Hepatocyte (in vitro differentiated cells): ENCODE measurements at regions not wholly inside any gene's neighbourhood (a gene's known extent, or its start where the extent isn't known, plus 50 kb on each side); places are given as distances from the start of the nearest gene placed in this dataset.

Experiments used
- DNase-seq: peaks from one replicate; pipeline ENCODE4 v3.0.0-alpha.2; 2016; ENCODE audit warnings: low spot score
- H2AFZ ChIP-seq: fragments of 200-600 bp; sonication (generic); 2 replicates; pipeline ENCODE4 v1.6.0; 2016; ENCODE audit warnings: antibody characterized with exemption, mild to moderate bottlenecking
- H3K27ac ChIP-seq: fragments of 200-600 bp; sonication (generic); 2 replicates; pipeline ENCODE4 v1.5.1; 2016; ENCODE audit warnings: mild to moderate bottlenecking
- H3K27me3 ChIP-seq: fragments of 200-600 bp; sonication (generic); 2 replicates; pipeline ENCODE4 v1.6.1; 2016
- H3K36me3 ChIP-seq: fragments of 200-600 bp; sonication (generic); replicated peaks from 2 replicates; pipeline ENCODE4 v1.5.1; 2016; ENCODE audit warnings: low read depth; ENCODE audit not compliant: insufficient read depth
- H3K4me1 ChIP-seq: fragments of 200-600 bp; sonication (generic); 2 replicates; pipeline ENCODE4 v1.5.1; 2016; ENCODE audit warnings: mild to moderate bottlenecking, moderate library complexity; ENCODE audit not compliant: insufficient read depth
- H3K4me2 ChIP-seq: fragments of 200-600 bp; sonication (generic); 2 replicates; pipeline ENCODE4 v1.6.0; 2016
- H3K4me3 ChIP-seq: fragments of 200-600 bp; sonication (generic); 2 replicates; pipeline ENCODE4 v1.5.1; 2016; ENCODE audit warnings: mild to moderate bottlenecking
- H3K79me2 ChIP-seq: fragments of 200-600 bp; sonication (generic); 2 replicates; pipeline ENCODE4 v1.6.0; 2017; ENCODE audit warnings: mild to moderate bottlenecking
- H3K9me2 ChIP-seq: fragments of 200-600 bp; sonication (generic); replicated peaks from 2 replicates; pipeline ENCODE4 v1.6.0; 2017; ENCODE audit warnings: mild to moderate bottlenecking; ENCODE audit not compliant: insufficient read depth
- H3K9me3 ChIP-seq: fragments of 200-600 bp; sonication (generic); 2 replicates; pipeline ENCODE4 v1.5.1; 2016; ENCODE audit warnings: low read depth, mild to moderate bottlenecking
- H4K20me1 ChIP-seq: fragments of 200-600 bp; sonication (generic); 2 replicates; pipeline ENCODE4 v1.6.0; 2016; ENCODE audit warnings: mild to moderate bottlenecking; ENCODE audit not compliant: insufficient read depth, poor library complexity, severe bottlenecking
- EZH2 ChIP-seq: fragments of 200-600 bp; sonication (generic); IDR thresholded peaks from 2 replicates; pipeline ENCODE4 v1.6.1; 2016; ENCODE audit warnings: antibody characterized with exemption, mild to moderate bottlenecking, borderline replicate concordance
- EZH2phosphoT487 ChIP-seq: fragments of 200-600 bp; sonication (generic); IDR thresholded peaks from one replicate; pipeline ENCODE4 v1.6.1; 2018; ENCODE audit warnings: antibody characterized with exemption, mild to moderate bottlenecking, low read depth, moderate library complexity; ENCODE audit not compliant: unreplicated experiment, severe bottlenecking
- WGBS: methylation state at CpG from one replicate; pipeline ENCODE4 v1.1.6; 2016; ENCODE audit warnings: low lambda C conversion rate; ENCODE audit errors: missing lambda C conversion rate; 5-methylcytosine and 5-hydroxymethylcytosine counted together
- TF ChIP-seq, protein P1 (sequence below): fragments of 200-600 bp; sonication (generic); IDR thresholded peaks from 2 replicates; pipeline ENCODE4 v1.5.1; 2016; ENCODE audit warnings: antibody characterized with exemption, mild to moderate bottlenecking; ENCODE audit not compliant: poor library complexity

DNA sequence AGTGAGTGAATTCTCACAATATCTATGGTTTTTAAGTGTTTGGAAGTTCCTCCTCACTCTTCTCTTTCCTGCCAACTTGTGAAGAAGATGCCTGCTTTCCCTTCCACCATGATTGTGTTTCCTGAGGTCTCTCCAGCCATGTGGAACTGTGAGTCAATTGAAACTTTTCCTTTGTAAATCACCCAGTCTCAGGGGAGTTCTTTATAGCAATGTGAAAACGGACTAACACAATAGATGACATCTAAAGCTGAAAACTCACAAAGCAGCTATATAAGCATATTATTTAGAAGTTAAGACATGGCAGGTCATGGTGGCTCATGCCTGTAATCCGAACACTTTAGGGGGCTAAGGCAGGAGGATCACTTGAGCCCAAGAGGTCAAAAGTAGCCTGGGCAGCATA, 130.2 kb downstream of the ARRDC3 start:
- no peak for TF ChIP-seq EZH2
- no peak for TF ChIP-seq EZH2phosphoT487
- TF ChIP-seq, protein P1, sequence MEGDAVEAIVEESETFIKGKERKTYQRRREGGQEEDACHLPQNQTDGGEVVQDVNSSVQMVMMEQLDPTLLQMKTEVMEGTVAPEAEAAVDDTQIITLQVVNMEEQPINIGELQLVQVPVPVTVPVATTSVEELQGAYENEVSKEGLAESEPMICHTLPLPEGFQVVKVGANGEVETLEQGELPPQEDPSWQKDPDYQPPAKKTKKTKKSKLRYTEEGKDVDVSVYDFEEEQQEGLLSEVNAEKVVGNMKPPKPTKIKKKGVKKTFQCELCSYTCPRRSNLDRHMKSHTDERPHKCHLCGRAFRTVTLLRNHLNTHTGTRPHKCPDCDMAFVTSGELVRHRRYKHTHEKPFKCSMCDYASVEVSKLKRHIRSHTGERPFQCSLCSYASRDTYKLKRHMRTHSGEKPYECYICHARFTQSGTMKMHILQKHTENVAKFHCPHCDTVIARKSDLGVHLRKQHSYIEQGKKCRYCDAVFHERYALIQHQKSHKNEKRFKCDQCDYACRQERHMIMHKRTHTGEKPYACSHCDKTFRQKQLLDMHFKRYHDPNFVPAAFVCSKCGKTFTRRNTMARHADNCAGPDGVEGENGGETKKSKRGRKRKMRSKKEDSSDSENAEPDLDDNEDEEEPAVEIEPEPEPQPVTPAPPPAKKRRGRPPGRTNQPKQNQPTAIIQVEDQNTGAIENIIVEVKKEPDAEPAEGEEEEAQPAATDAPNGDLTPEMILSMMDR: no peak
- no peaks in the 10 kb centered on the region for H3K9me2 ChIP-seq
- no peak overlapping the region for H3K4me2 ChIP-seq
- no peaks in the 10 kb centered on the region for H3K79me2 ChIP-seq
- no peak for DNase-seq
- no peaks in the 10 kb centered on the region for H3K27me3 ChIP-seq
- H3K4me1 ChIP-seq: no peaks in the 10 kb centered on the region
- no peaks in the 10 kb centered on the region for H4K20me1 ChIP-seq
- no peak overlapping the region for H2AFZ ChIP-seq
- H3K9me3 ChIP-seq: no peaks in the 10 kb centered on the region
- 90% methylated on average over 2 of the region's 2 CpGs for WGBS
- no peaks in the 10 kb centered on the region for H3K36me3 ChIP-seq
- H3K4me3 ChIP-seq: no peak overlapping the region
- H3K27ac ChIP-seq: no peak overlapping the region

DNA sequence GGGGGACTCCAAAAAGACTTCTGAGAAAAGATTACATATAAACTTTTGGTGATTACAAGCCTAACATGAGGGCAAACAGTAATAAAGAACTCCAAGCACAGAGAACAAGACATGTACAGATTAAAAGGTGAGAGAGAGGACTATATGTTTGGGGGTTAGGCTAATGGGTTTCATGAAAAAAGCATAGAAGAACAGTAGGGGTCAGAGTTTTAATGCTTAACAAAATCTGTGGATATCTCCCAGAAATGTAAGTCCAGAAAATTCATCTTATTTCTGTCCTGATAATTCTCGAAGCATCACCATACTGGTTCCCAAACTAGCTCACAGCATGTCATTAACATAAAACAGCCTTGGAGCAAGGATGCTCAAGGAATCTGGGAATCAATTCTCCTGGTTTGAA, 137.2 kb downstream of the ARRDC3 start:
- no peak for TF ChIP-seq EZH2phosphoT487
- TF ChIP-seq, protein P1: no peak
- no peak for TF ChIP-seq EZH2
- 89% methylated on average over 1 of the region's 1 CpG for WGBS

DNA sequence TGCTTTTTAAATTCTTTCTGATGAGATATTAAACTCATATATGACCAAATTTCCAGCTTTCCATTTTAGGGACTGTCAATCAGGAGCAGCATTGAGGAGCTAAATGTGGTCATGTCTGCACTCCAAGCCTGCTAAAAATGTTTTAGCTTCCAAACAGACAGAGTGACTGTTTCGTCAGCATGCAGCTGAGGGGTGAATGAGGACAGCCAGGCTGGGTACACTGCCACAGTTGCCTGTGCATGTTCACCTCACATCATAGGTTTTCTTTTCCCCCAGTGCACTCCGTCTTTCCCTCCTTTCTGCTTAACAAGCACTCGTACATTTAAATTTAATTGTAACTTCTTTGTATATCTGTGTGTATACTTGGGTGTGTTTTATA, 138.1 kb downstream of the ARRDC3 start:
- Histone ChIP-seq H3K36me3 (no peaks in the 10 kb centered on the region), H3K9me3 (peaks cover 4% of the 10 kb centered on the region), H3K4me1 (no peaks in the 10 kb centered on the region), H3K27ac (no peak overlapping the region), H3K4me2 (no peak overlapping the region), H3K27me3 (no peaks in the 10 kb centered on the region), H3K79me2 (no peaks in the 10 kb centered on the region), H3K4me3 (no peak overlapping the region), H4K20me1 (no peaks in the 10 kb centered on the region), H2AFZ (no peak overlapping the region), H3K9me2 (no peaks in the 10 kb centered on the region)
- TF ChIP-seq, protein P1: no peak
- no peak for TF ChIP-seq EZH2phosphoT487
- TF ChIP-seq EZH2: no peak
- 52% methylated on average over 3 of the region's 3 CpGs for WGBS
- DNase-seq: no peak

More for the DNA sequence above, 137.2 kb downstream of the ARRDC3 start:
- no peaks in the 10 kb centered on the region for H3K9me2 ChIP-seq
- H3K27ac ChIP-seq: no peak overlapping the region
- H3K79me2 ChIP-seq: no peaks in the 10 kb centered on the region
- no peaks in the 10 kb centered on the region for H3K36me3 ChIP-seq
- no peaks in the 10 kb centered on the region for H3K27me3 ChIP-seq
- H2AFZ ChIP-seq: no peak overlapping the region
- no peak overlapping the region for H3K4me2 ChIP-seq
- no peak overlapping the region for H3K4me3 ChIP-seq
- no peaks in the 10 kb centered on the region for H4K20me1 ChIP-seq
- H3K4me1 ChIP-seq: no peaks in the 10 kb centered on the region
- peaks cover 4% of the 10 kb centered on the region for H3K9me3 ChIP-seq
- DNase-seq: no peak

DNA sequence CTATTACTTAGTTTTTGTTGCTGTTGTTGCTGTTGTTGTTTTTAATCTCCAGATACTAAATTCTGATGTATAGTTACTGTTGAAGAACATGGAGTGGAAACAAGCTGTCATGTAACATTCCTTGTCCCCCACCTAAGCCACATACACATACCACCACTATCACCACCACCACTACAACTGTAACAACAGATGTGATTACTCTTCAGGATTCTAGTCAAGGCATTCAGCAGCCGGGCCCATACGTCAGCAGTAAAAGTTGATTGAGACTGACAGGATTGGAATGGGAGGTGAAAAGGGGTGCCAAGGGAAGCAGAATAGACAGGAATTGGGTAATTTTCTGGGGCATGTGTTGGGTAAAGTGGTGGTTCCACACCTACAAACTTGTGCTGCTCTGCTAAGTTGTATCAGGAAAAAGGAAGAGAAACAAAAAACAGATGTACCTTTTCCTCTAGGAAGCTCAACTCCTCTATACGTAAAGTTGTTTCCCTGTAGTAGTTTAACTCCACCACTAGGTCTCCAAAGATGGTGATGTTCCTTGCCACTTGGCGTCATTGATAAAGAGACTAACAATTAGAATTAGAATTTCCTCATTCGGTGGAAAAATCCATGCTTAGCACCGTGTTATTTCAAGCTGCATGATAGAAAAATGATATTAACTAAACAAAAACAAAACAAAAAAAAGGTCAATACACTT, 138.6 kb downstream of the ARRDC3 start:
- no peaks in the 10 kb centered on the region for H3K27me3 ChIP-seq
- TF ChIP-seq, protein P1: no peak
- TF ChIP-seq EZH2phosphoT487: no peak
- TF ChIP-seq EZH2: no peak
- H3K9me3 ChIP-seq: peaks cover 4% of the 10 kb centered on the region
- H3K79me2 ChIP-seq: no peaks in the 10 kb centered on the region
- no peak overlapping the region for H3K4me2 ChIP-seq
- no peaks in the 10 kb centered on the region for H3K4me1 ChIP-seq
- H3K4me3 ChIP-seq: no peak overlapping the region
- no peaks in the 10 kb centered on the region for H3K9me2 ChIP-seq
- DNase-seq: no peak
- no peaks in the 10 kb centered on the region for H4K20me1 ChIP-seq
- 92% methylated on average over 6 of the region's 6 CpGs for WGBS
- H3K36me3 ChIP-seq: no peaks in the 10 kb centered on the region
- H3K27ac ChIP-seq: no peak overlapping the region
- no peak overlapping the region for H2AFZ ChIP-seq
